ENCODE measurements at regions not wholly inside any gene's neighbourhood (a gene's known extent, or its start where the extent isn't known, plus 50 kb on each side); places are given as distances from the start of the nearest gene placed in this dataset.
A peak's percentile ranks its signal among the peaks of the same experiment; 100 is the strongest.
"Not testable (repeated sequence)": the region's sequence is repeated elsewhere in the genome, so short reads cannot be mapped to it uniquely, and the experiment has no call there.

DNA sequence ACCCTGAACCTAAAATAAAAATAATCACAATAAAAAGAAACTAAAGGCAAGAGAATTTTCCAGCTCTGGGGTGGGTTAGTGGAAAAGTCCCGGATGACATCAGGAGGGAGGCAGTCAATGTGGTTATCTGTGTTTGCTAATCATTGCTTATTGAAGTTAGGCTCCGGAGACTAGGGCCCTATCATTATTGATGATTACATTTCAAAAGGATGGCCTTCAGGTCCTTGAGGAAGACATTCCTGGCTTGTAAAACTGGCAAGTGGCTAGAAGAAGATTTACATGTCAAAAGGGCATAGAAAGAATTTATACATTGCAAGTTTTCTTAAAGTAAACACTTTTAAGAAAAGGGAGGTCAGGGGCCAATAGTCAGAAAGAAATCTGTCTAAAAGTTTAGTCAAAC, 123.4 kb downstream of the POSTN start:
- DNase-seq (ENCODE audit: low spot score): no peak

DNA sequence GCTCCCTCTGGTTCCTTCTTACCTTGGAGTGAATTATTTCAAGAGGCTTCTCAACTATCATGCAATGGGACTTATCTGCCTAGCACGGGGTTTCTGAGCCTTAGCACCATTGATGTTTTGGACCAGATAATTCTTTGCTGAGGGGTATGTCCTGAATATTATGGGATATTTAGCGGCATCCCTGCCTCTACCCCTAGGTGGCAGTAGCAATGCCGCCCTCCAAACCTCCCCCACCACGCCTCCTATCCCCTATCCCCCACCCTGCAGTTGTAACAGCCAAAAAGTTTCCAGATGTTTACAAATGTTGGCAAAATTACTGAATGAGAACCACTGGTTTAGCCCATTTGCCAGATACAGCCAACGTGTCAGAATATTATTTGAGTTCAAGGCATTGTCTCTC, 125.5 kb downstream of the POSTN start:
- DNase-seq (ENCODE audit: low spot score): no peak

DNA sequence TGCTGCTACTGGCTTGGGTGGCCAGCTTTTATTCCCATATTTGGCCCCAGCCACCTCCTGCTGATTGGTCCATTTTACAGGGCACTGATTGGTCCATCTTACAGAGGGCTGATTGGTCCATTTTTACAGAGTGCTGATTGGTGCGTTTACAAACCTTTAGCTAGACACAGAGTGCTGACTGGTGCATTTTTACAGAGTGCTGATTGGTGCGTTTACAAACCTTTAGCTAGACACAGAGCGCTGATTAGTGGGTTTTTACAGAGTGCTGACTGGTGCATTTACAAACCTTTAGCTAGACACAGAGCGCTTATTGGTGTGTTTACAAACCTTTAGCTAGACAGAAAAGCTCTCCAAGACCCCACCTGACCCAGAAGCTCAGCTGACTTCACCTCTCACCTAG, 126.3 kb downstream of the POSTN start:
- not testable (repeated sequence) for DNase-seq (ENCODE audit: low spot score)

DNA sequence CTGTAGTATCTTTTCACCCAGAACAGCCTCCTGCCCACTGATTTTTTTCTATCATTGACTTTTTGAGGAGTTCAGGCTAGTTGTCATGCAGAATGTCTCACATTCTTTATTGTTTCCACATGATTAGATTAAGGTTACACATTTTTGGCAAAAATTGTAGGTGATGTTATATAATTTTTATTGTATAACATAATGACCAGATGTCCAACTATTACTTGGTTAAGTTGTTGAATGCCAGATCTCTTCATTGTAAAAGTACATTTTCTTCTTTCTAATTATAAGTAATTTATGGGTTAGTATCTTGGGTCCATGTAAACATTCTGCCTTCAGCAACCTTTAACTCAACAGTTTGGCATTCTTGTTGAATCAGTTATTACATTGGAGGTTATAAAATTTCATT, 138.4 kb downstream of the POSTN start:
- DNase-seq (ENCODE audit: low spot score): no peak

DNA sequence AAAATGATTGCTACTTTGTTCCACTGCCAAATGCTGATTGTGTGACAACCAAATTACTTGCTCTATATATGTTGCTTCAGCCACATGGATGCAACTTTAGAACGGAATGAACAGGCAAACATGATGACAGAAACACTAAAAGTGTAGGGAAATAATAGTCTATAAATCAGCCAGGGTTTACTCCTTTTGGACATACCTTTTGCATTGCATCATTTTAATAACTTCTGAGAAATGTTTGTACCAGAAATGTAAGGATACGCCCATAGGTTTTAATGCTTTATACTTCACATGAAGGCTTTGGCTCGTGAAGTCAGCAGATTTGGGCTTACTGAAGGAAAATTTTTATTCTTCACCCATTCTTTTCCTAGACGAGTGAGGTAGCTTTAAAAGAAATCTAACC, 141.0 kb downstream of the POSTN start:
- no peak for DNase-seq (ENCODE audit: low spot score)

DNA sequence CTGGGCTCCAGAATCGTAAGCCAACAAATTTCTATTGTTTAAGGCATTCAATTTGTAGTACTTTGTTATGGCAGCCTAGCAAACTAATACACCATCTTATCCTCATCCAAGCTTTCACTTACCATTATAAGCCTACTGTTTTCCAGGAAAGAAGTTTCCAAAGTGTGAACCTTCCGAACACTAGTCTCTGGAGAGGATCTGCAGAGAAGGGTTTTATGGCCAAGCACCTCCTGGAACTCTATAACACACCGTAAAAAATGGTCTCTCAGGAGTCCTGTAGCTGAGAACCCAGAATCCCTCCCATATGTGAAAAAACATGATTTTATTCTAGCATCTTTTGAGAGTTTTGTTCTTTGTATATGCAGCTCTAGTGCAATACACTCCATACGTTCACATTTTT, 142.1 kb downstream of the POSTN start:
- DNase-seq (ENCODE audit: low spot score): no peak

DNA sequence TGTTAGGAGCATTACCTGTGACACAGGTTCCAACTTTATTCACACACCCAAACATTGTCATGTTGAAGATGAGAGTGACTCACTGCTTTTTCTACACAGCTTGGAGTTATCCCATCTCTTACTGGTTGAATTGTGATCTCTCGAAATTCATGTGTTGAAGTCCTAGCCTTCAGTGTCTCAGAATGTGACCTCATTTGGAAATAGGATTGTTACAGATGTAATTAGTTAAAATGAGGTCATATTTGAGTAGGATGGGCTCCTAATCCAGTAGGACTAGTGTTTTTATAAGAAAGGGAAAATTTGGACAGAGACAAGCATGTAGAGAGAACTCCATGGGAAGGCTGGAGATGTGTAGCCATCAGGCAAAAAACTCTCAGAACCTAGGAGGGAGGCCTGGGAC, 142.5 kb downstream of the POSTN start:
- no peak for DNase-seq (ENCODE audit: low spot score)

DNA sequence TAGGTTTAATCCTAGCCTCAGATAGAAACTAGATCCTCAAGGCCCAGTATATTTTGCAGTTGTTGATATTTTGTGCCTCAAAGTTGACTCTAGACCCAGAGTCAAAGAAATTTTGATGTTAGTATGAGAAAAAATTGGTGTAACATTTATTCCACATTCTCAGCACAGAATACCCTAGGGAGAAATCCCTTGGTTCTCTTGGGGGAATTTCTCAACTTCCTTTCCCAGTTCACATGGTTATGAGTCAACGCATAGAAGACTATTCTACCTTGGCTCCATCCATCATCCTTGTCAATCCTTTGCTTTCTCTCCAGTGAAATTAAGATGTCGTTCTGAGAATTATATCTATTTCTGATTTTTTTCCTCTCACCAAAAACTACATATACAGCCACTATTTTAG, 145.3 kb downstream of the POSTN start:
- DNase-seq (ENCODE audit: low spot score): no peak

DNA sequence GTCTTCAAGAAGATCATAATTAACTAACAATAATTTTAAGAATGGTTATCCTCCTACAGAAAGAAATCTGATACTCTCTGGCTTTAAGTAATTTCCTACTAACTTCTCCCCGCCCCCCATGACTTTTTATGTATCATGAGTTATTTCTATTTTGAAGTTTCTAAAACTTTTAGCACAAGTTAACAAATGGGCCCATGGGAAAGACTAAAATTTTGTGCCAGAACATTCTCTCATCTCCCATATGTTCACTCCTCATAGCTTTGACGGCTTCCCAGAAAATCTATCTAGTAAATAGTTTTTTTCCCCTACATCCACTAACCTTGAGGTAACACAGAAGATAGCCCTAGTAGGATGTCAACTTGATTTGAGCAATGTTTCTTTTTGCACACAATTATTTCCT, 148.3 kb downstream of the POSTN start:
- no peak for DNase-seq (ENCODE audit: low spot score)

DNA sequence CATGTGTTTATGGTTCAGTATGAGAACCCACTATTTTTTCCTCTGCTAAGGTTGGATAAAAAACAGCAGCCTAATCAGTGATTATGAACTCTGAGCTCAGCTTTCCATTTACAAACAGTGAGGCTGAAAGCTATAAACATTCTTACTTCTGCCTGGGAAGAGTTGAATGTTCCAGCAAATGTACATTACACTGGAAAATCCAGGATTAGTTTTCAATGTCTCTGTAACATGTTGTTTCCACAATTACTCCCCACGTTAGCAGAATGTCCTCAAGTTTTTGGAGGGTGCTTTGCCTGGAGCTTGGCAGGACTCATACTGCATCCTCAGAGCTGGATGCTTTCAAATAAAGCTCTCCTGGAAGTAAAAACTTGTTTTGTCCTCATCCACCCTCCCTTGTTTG, 150.4 kb downstream of the POSTN start:
- DNase-seq (ENCODE audit: low spot score): peak; percentile 10

DNA sequence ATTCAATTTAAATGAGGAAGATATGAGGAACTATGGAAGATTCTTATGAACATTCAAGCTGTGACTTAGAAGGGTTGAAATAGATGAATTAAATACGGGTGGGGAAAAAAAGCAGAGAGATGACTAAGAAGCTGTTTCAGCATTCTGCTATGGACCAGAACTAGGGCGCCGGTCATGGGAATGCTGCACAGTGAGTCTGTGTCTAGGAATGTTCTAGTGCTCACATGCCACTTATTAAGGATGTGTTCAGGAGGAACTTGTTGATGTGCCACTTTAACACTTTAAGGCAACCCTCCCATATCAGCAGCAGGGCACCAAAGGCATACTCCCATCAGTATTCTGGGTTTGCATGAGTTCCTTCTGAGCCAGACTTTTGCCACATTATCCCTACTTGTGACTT, 152.1 kb downstream of the POSTN start:
- no peak for DNase-seq (ENCODE audit: low spot score)

DNA sequence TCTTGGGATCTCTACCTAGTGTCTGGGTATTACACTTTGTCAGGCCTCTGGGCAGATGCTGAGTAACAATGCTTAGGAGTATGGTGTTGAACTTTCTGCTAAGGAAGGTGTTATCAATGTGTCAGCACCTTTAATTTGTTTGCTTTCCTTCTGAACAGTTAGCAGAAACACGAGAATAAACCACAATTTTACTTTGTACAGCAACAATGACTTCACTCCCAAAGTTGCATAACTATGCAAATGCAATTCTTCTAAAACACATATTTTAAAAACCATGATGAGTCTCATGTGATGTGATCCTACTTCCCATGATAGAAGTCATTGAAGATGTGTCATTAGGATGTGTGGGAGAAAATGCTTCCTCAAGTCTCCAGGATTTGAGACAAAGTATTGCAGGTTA, 155.0 kb downstream of the POSTN start:
- no peak for DNase-seq (ENCODE audit: low spot score)

DNA sequence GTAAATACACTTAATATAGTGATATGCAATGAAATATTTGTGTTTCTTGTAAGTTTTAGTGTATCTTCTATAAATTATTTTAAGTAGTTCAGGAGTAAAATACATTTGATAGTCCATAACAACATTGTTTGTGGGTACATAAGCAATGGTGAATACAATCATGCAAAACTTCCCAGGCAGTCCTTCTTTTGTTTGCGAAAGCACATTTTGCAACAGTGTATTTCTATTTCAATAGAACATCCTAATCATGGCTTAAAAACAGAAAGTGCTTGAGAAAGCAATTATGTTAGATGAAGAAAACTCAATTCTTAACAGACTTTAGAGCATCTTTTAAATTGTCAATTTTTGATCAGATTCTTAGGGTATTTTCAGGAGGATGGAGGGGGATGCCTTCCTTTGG, 155.6 kb downstream of the POSTN start:
- no peak for DNase-seq (ENCODE audit: low spot score)

GRCh38 chr13:37435881-37436280, 162.7 kb downstream of the POSTN start:
- no peak for DNase-seq (ENCODE audit: low spot score)

GRCh38 chr13:37433086-37433485, 165.5 kb downstream of the POSTN start:
- no peak for DNase-seq (ENCODE audit: low spot score)

DNA sequence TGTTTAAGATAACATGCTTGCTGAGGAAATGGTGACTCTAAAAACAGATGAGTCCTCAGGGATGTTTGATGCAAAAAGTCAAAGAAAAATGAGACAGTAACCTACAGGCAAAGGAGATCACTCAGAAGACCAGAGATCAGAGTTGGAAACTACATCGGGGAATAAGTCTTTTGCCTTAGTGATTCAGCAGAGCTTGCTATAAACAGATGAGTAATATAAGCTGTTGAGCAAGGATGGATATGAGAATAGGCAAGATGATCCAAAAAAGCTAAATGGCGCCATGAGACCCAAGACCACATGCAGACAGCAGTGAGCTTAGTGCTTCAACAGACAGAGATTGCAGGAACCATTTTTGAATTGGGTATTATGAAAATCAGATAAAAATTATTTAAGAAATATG, 168.6 kb downstream of the POSTN start:
- DNase-seq (ENCODE audit: low spot score): no peak

GRCh38 chr13:37427843-37428494, 170.6 kb downstream of the POSTN start:
- DNase-seq (ENCODE audit: low spot score): no peak

- DNase-seq (ENCODE audit: low spot score): no peak
These were observed 180.1 kb downstream of the POSTN start for GRCh38 chr13:37418490-37418889.

DNA sequence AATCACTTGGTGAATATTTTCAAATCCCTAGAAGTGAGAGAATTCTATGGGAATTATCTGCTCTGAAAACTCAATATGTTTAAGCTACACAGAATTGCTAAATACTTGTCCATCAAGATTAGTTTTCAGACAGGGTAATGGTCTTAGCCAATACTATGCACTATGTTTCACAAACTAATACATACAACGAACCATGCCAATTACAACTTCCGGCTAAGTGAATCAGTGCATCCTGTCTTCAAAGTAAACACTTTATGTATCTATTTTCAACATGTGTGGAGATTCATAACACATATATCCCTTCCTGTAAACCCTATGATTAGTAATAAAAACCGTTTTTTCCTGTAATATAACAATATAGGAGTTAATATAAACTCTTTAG, 181.5 kb downstream of the POSTN start:
- DNase-seq (ENCODE audit: low spot score): no peak

- DNase-seq (ENCODE audit: low spot score): no peak
These were observed 182.1 kb downstream of the POSTN start for GRCh38 chr13:37416291-37417059.

GRCh38 chr13:37413161-37413560, 185.4 kb downstream of the POSTN start:
- no peak for DNase-seq (ENCODE audit: low spot score)

- DNase-seq (ENCODE audit: low spot score): no peak
These were observed 186.2 kb downstream of the POSTN start for GRCh38 chr13:37412241-37412921.

DNA sequence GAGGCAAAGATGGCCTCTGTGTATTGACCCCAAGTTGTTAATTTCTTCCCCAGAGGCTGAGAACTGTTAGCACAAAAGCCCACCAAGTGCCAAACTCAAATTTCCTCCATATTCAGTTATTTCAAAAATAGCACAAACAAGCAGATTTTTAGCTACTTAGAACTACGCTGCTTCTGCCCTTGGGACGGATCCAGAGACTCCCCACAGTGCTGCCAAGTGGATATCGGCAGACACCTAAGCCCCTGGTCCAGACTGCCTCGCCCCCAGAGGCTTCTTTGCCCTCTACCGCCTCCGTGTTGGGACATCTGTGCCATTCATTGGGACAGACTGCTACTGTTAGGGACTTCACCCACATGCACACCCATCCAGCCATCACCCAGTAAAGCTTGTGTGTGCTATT, 188.3 kb downstream of the POSTN start:
- DNase-seq (ENCODE audit: low spot score): no peak

Measured in Ammon's horn (tissue), 1 donor.